ENCODE measurements at regions not wholly inside any gene's neighbourhood (a gene's known extent, or its start where the extent isn't known, plus 50 kb on each side); places are given as distances from the start of the nearest gene placed in this dataset.

- DNase-seq = no peak
Observed at GRCh38 chr6:105763866-105764265, 322.3 kb upstream of the PRDM1 start.

GRCh38 chr6:105760746-105761145 lies 325.4 kb upstream of the PRDM1 start:
- DNase-seq = no peak

- peak; percentile 24 for DNase-seq
Observed at GRCh38 chr6:105759946-105760345, 326.2 kb upstream of the PRDM1 start.

GRCh38 chr6:105759015-105759414 lies 327.1 kb upstream of the PRDM1 start:
- no peak for DNase-seq

- DNase-seq = no peak
Observed at GRCh38 chr6:105757512-105758200, 328.5 kb upstream of the PRDM1 start.

- DNase-seq = no peak
Observed at GRCh38 chr6:105755885-105756284, 330.3 kb upstream of the PRDM1 start.

- DNase-seq = peak; percentile 81
Observed at GRCh38 chr6:105753620-105754211, 332.4 kb upstream of the PRDM1 start.

- no peak for DNase-seq
Observed at GRCh38 chr6:105753207-105753606, 332.9 kb upstream of the PRDM1 start.

GRCh38 chr6:105750089-105750488 lies 336.0 kb upstream of the PRDM1 start:
- DNase-seq = no peak

- DNase-seq = no peak
Observed at GRCh38 chr6:105748737-105749161, 337.4 kb upstream of the PRDM1 start.

GRCh38 chr6:105747823-105748405 lies 338.2 kb upstream of the PRDM1 start:
- no peak for DNase-seq

- DNase-seq = no peak
Observed at GRCh38 chr6:105746509-105746908, 339.6 kb upstream of the PRDM1 start.

GRCh38 chr6:105746130-105746505 lies 340.0 kb upstream of the PRDM1 start:
- no peak for DNase-seq

- DNase-seq = no peak
Observed at GRCh38 chr6:105745464-105746129, 340.5 kb upstream of the PRDM1 start.

- DNase-seq = no peak
Observed at GRCh38 chr6:105744815-105745214, 341.3 kb upstream of the PRDM1 start.

GRCh38 chr6:105740946-105741645 lies 338.2 kb upstream of the PREP start:
- no peak for DNase-seq

GRCh38 chr6:105739764-105740163 lies 336.9 kb upstream of the PREP start:
- no peak for DNase-seq

GRCh38 chr6:105733556-105734162 lies 330.8 kb upstream of the PREP start:
- DNase-seq = peak; percentile 17

- DNase-seq = no peak
Observed at GRCh38 chr6:105728995-105729394, 326.1 kb upstream of the PREP start.

- DNase-seq = no peak
Observed at GRCh38 chr6:105726902-105727655, 324.2 kb upstream of the PREP start.

GRCh38 chr6:105714846-105715245 lies 312.0 kb upstream of the PREP start:
- no peak for DNase-seq

Data from tongue (tissue), 1 donor.